ENCODE measurements at regions not wholly inside any gene's neighbourhood (a gene's known extent, or its start where the extent isn't known, plus 50 kb on each side); places are given as distances from the start of the nearest gene placed in this dataset.

GRCh38 chr10:131636841-131637724 is 263.7 kb upstream of the PPP2R2D start:
- no peak for DNase-seq

GRCh38 chr10:131638049-131638879 is 262.5 kb upstream of the PPP2R2D start:
- no peak for DNase-seq

GRCh38 chr10:131638880-131639278 is 261.9 kb upstream of the PPP2R2D start:
- no peak for DNase-seq

GRCh38 chr10:131640045-131640644 is 260.7 kb upstream of the PPP2R2D start:
- no peak for DNase-seq

GRCh38 chr10:131641231-131641630 is 259.6 kb upstream of the PPP2R2D start:
- DNase-seq: no peak

GRCh38 chr10:131641898-131642297 is 258.9 kb upstream of the PPP2R2D start:
- no peak for DNase-seq

GRCh38 chr10:131642966-131643365 is 257.8 kb upstream of the PPP2R2D start:
- no peak for DNase-seq

GRCh38 chr10:131644289-131644688 is 256.5 kb upstream of the PPP2R2D start:
- DNase-seq: no peak

- no peak for DNase-seq
Observed at GRCh38 chr10:131644864-131645658, 255.7 kb upstream of the PPP2R2D start.

- no peak for DNase-seq
Observed at GRCh38 chr10:131645756-131646155, 255.1 kb upstream of the PPP2R2D start.

- DNase-seq: no peak
Observed at GRCh38 chr10:131646551-131647525, 254.0 kb upstream of the PPP2R2D start.

GRCh38 chr10:131647789-131648188 is 253.0 kb upstream of the PPP2R2D start:
- DNase-seq: no peak

GRCh38 chr10:131648386-131649020 is 252.3 kb upstream of the PPP2R2D start:
- no peak for DNase-seq

GRCh38 chr10:131649617-131650016 is 251.2 kb upstream of the PPP2R2D start:
- no peak for DNase-seq

- no peak for DNase-seq
Observed at GRCh38 chr10:131650169-131650705, 250.6 kb upstream of the PPP2R2D start.

- DNase-seq: no peak
Observed at GRCh38 chr10:131650771-131651673, 249.8 kb upstream of the PPP2R2D start.

GRCh38 chr10:131651674-131652437 is 249.0 kb upstream of the PPP2R2D start:
- peak; percentile 21 for DNase-seq

GRCh38 chr10:131652438-131653139 is 248.2 kb upstream of the PPP2R2D start:
- no peak for DNase-seq

Data from hematopoietic multipotent progenitor cell treated with erythropoietin and hydrocortisone succinate and interleukin-3 and kit ligand, for 4 days (in vitro differentiated cells).